H9 (cell line): ENCODE measurements at regions not wholly inside any gene's neighbourhood (a gene's known extent, or its start where the extent isn't known, plus 50 kb on each side); places are given as distances from the start of the nearest gene placed in this dataset.

Source experiments
- DNase-seq: peaks from one replicate; pipeline ENCODE4 v3.0.0-alpha.2; 2017
- H2AFZ ChIP-seq: one replicate; pipeline ENCODE4 v1.6.1; 2013; ENCODE audit warnings: mild to moderate bottlenecking, low read length, control low read depth, moderate library complexity
- H2AK5ac ChIP-seq: 2 replicates; pipeline ENCODE4 v1.6.1; 2013; ENCODE audit warnings: low read length, control low read depth, mixed read lengths; ENCODE audit not compliant: insufficient read length
- H2BK120ac ChIP-seq: one replicate; pipeline ENCODE4 v1.6.1; 2013; ENCODE audit warnings: low read depth, mild to moderate bottlenecking, low read length, control low read depth, inconsistent platforms; ENCODE audit not compliant: poor library complexity, severe bottlenecking
- H2BK12ac ChIP-seq: 2 replicates; pipeline ENCODE4 v1.6.1; 2013; ENCODE audit warnings: low read length, control low read depth, mixed read lengths, low read depth; ENCODE audit not compliant: insufficient read length
- H2BK15ac ChIP-seq: 2 replicates; pipeline ENCODE4 v1.6.1; 2013; ENCODE audit warnings: low read depth, low read length, control low read depth
- H2BK20ac ChIP-seq: one replicate; pipeline ENCODE4 v1.6.1; 2013; ENCODE audit warnings: low read depth, mild to moderate bottlenecking, low read length, control low read depth, inconsistent platforms; ENCODE audit not compliant: poor library complexity, severe bottlenecking
- H2BK5ac ChIP-seq: 2 replicates; pipeline ENCODE4 v1.6.1; 2013; ENCODE audit warnings: low read length, control low read depth, mixed read lengths; ENCODE audit not compliant: insufficient read length
- H3K14ac ChIP-seq: 2 replicates; pipeline ENCODE4 v1.6.1; 2013; ENCODE audit warnings: low read length, control low read depth; ENCODE audit not compliant: insufficient read depth
- H3K18ac ChIP-seq: 2 replicates; pipeline ENCODE4 v1.6.1; 2013; ENCODE audit warnings: low read depth, mild to moderate bottlenecking, mixed read lengths, low read length, control low read depth; ENCODE audit not compliant: insufficient read length
- H3K23ac ChIP-seq: 2 replicates; pipeline ENCODE4 v1.6.1; 2013; ENCODE audit warnings: low read length, control low read depth, mixed read lengths, low read depth; ENCODE audit not compliant: insufficient read length
- H3K23me2 ChIP-seq: 2 replicates; pipeline ENCODE4 v1.6.1; 2013; ENCODE audit warnings: low read depth, mild to moderate bottlenecking, mixed read lengths, low read length, control low read depth; ENCODE audit not compliant: insufficient read length, poor library complexity, severe bottlenecking
- H3K27ac ChIP-seq: 2 replicates; pipeline ENCODE4 v1.5.1; 2013; ENCODE audit warnings: low read length, control low read depth, mixed read lengths, low read depth; ENCODE audit not compliant: insufficient read length
- H3K27me3 ChIP-seq: 2 replicates; pipeline ENCODE4 v1.6.1; 2013; ENCODE audit warnings: low read length, control low read depth, inconsistent platforms; ENCODE audit not compliant: insufficient read depth
- H3K4ac ChIP-seq: 2 replicates; pipeline ENCODE4 v1.6.1; 2013; ENCODE audit warnings: low read depth, mild to moderate bottlenecking, control low read depth, inconsistent platforms, low read length, moderate library complexity
- H3K4me1 ChIP-seq: 2 replicates; pipeline ENCODE4 v1.6.1; 2013; ENCODE audit warnings: low read length, control low read depth, inconsistent platforms; ENCODE audit not compliant: insufficient read depth
- H3K4me2 ChIP-seq: 2 replicates; pipeline ENCODE4 v1.6.1; 2013; ENCODE audit warnings: low read length, control low read depth, mixed read lengths; ENCODE audit not compliant: insufficient read length, insufficient read depth
- H3K56ac ChIP-seq: 2 replicates; pipeline ENCODE4 v1.6.1; 2013; ENCODE audit warnings: low read depth, mild to moderate bottlenecking, mixed read lengths, low read length, control low read depth; ENCODE audit not compliant: insufficient read length
- H3K79me1 ChIP-seq: 2 replicates; pipeline ENCODE4 v1.6.1; 2013; ENCODE audit warnings: low read depth, mild to moderate bottlenecking, moderate library complexity, low read length, control low read depth, inconsistent platforms; ENCODE audit not compliant: insufficient read depth, poor library complexity, severe bottlenecking
- H3K79me2 ChIP-seq: 2 replicates; pipeline ENCODE4 v1.6.1; 2013; ENCODE audit warnings: low read length, control low read depth, inconsistent platforms; ENCODE audit not compliant: insufficient read depth
- H3K9ac ChIP-seq: 2 replicates; pipeline ENCODE4 v1.6.1; 2013; ENCODE audit warnings: low read length, control low read depth, mixed read lengths; ENCODE audit not compliant: insufficient read length; ENCODE audit errors: extremely low read depth
- H3K9me3 ChIP-seq: one replicate; pipeline ENCODE4 v1.6.1; 2013; ENCODE audit warnings: low read depth, low read length, inconsistent platforms; ENCODE audit not compliant: control insufficient read depth
- H3T11ph ChIP-seq: one replicate; pipeline ENCODE4 v1.6.1; 2013; ENCODE audit warnings: mild to moderate bottlenecking, low read length, control low read depth, inconsistent platforms
- H4K20me1 ChIP-seq: one replicate; pipeline ENCODE4 v1.6.1; 2013; ENCODE audit not compliant: control insufficient read depth, insufficient read length, insufficient read depth
- H4K5ac ChIP-seq: 2 replicates; pipeline ENCODE4 v1.6.1; 2013; ENCODE audit warnings: low read depth, mild to moderate bottlenecking, mixed read lengths, low read length, control low read depth; ENCODE audit not compliant: insufficient read length
- H4K8ac ChIP-seq: replicated peaks from 2 replicates; pipeline ENCODE4 v1.6.1; 2013; ENCODE audit warnings: low read length, control low read depth, mixed read lengths, low read depth; ENCODE audit not compliant: insufficient read length
- H4K91ac ChIP-seq: 2 replicates; pipeline ENCODE4 v1.6.1; 2013; ENCODE audit warnings: low read depth, mild to moderate bottlenecking, moderate library complexity, mixed read lengths, low read length, control low read depth; ENCODE audit not compliant: insufficient read length
- H3K27ac Mint-ChIP-seq, 3 experiments: 2 replicates in 2 of 3; 3 replicates in 1 of 3; pipeline ENCODE4 v1.8.0; 2020 to 2021; ENCODE audit warnings: mixed read lengths in 3 of 3, mild to moderate bottlenecking in 1 of 3, moderate library complexity in 1 of 3
- H3K27me3 Mint-ChIP-seq: 2 replicates; pipeline ENCODE4 v1.8.0; 2021; ENCODE audit warnings: low read depth, mild to moderate bottlenecking, moderate library complexity, mixed read lengths
- H3K36me3 Mint-ChIP-seq, 3 experiments: 2 replicates in 2 of 3; 3 replicates in 1 of 3; pipeline ENCODE4 v1.8.0; 2020 to 2021; ENCODE audit warnings: low read depth in 3 of 3, mixed read lengths in 3 of 3; ENCODE audit not compliant: insufficient read depth in 1 of 3
- H3K4me1 Mint-ChIP-seq, 2 experiments: 2 replicates each; pipeline ENCODE4 v1.8.0; 2020; ENCODE audit warnings: mixed read lengths in 2 of 2
- H3K4me3 Mint-ChIP-seq, 2 experiments: 2 replicates in 1 of 2; 3 replicates in 1 of 2; pipeline ENCODE4 v1.8.0; 2020 to 2021; ENCODE audit warnings: mild to moderate bottlenecking in 2 of 2, mixed read lengths in 2 of 2, moderate library complexity in 1 of 2
- H3K9me3 Mint-ChIP-seq, 2 experiments: 2 replicates in 1 of 2; 3 replicates in 1 of 2; pipeline ENCODE4 v1.8.0; 2020; ENCODE audit warnings: mild to moderate bottlenecking in 2 of 2, mixed read lengths in 2 of 2, moderate library complexity in 1 of 2
- CTCF ChIP-seq: fragments of 200-600 bp; sonication (generic); conservative IDR thresholded peaks from 3 replicates; pipeline ENCODE4 v1.8.0; 2021; ENCODE audit warnings: antibody characterized with exemption, mild to moderate bottlenecking
- WGBS: extraction: QIAGEN DNeasy Blood & Tissue Kit; methylation state at CpG from one replicate; pipeline ENCODE4 v1.1.7; 2013; ENCODE audit warnings: missing lambda C conversion rate, low lambda C conversion rate, mixed read lengths; ENCODE audit not compliant: insufficient read length; ENCODE audit errors: extremely low coverage; 5-methylcytosine and 5-hydroxymethylcytosine counted together

GRCh38 chr11:25659706-25660105, 672.2 kb upstream of the ANO3 start:
- H3K14ac ChIP-seq = no peak overlapping the region
- no peak overlapping the region for H3T11ph ChIP-seq
- no peak overlapping the region for H3K4me2 ChIP-seq
- H3K27me3 Mint-ChIP-seq = no peaks in the 10 kb centered on the region
- no peak overlapping the region for H4K5ac ChIP-seq
- no peaks in the 10 kb centered on the region for H3K79me2 ChIP-seq
- DNase-seq = no peak
- no peaks in the 10 kb centered on the region for H4K20me1 ChIP-seq
- no peak overlapping the region for H2AFZ ChIP-seq
- peak overlapping the region in 1 of 3 experiments; percentile 40; a peak in 1 of 7 replicates for H3K27ac Mint-ChIP-seq
- no peaks in the 10 kb centered on the region for H3K36me3 Mint-ChIP-seq
- no peak overlapping the region for H3K56ac ChIP-seq
- no CpG with 5 or more reads among the region's 3 CpGs for WGBS
- no peak overlapping the region for H3K9ac ChIP-seq
- H2AK5ac ChIP-seq = no peak overlapping the region
- no peak overlapping the region for H2BK12ac ChIP-seq
- no peak overlapping the region for H3K4me3 Mint-ChIP-seq
- H2BK15ac ChIP-seq = no peak overlapping the region
- H3K27me3 ChIP-seq = no peaks in the 10 kb centered on the region
- no peak overlapping the region for H2BK20ac ChIP-seq
- no peak overlapping the region for H2BK5ac ChIP-seq
- H3K4ac ChIP-seq = no peak overlapping the region
- H3K23ac ChIP-seq = no peak overlapping the region
- no peak for TF ChIP-seq CTCF
- no peak overlapping the region for H4K91ac ChIP-seq
- no peak overlapping the region for H4K8ac ChIP-seq
- H3K27ac ChIP-seq = no peak overlapping the region
- no peaks in the 10 kb centered on the region for H3K23me2 ChIP-seq
- no peaks in the 10 kb centered on the region for H3K4me1 Mint-ChIP-seq
- no peaks in the 10 kb centered on the region for H3K4me1 ChIP-seq
- H3K18ac ChIP-seq = no peak overlapping the region
- no peaks in the 10 kb centered on the region for H3K79me1 ChIP-seq
- H3K9me3 Mint-ChIP-seq = no peaks in the 10 kb centered on the region
- H3K9me3 ChIP-seq = no peaks in the 10 kb centered on the region
- H2BK120ac ChIP-seq = no peak overlapping the region
